T follicular helper cell (primary cell): ENCODE measurements at regions not wholly inside any gene's neighbourhood (a gene's known extent, or its start where the extent isn't known, plus 50 kb on each side); places are given as distances from the start of the nearest gene placed in this dataset.

Experiments
- DNase-seq: peaks from one replicate; pipeline ENCODE4 v3.0.0-alpha.2; 2020; ENCODE audit warnings: low read depth

GRCh38 chr2:9681427-9681817 lies 50.6 kb upstream of the YWHAQ start:
- DNase-seq, result no peak

DNA sequence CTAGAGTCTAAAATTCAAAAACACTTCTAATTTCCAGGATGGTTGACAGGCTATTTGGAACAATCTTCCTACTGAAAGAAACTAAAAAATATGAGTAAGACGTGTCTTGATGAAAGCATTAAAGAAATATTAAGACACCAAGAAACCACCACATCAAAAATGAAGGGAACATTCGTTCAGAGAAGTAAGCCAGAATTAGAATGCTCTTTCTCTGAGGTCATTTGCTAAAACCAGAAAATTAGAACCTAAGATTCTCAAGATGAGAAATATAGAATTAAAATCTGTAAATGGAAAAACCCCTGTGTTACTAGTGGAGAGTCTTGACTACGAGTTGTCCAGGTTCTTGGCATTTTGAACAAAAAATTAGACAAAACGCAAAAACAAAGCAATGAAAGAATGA lies 54.8 kb upstream of the YWHAQ start:
- DNase-seq, result no peak

DNA sequence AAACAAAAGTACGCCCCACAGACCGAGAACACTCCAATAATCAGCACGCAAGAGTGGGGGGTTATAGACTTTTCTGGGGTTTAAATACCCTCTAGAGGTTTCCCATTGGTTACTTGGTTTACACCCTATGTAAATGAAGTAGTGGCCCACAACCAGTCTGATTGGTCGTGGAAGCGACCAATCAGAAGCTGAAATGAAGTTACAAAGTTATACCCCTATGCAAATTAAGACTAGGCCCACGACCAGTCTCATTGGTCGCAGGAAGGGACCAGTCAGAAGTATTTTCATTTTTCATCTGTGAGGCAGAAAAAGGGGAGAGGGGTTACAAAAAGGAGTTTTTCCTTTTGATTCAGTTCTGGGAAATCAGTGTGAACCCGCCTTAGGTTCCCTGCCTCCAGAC lies 55.3 kb upstream of the YWHAQ start:
- no peak for DNase-seq

DNA sequence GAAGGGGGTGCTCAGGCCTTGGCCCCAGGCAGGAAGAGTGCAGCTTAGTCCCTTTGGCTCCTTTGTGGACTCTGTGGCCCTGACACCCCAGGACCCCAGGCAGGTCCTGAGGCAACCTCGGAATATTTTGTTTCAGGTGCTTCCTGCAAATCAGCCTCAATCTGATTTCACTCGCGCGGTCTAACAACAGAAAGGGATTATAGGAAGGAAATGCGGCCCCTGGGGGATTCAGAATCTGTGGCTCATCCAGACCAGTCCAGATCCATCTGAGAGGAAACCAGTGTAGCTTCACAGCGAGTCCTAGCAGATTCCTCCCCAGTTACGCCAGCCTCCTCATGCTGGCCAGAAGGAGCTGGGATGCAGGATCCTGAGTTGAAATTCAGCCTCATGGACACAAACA lies 59.5 kb upstream of the YWHAQ start:
- no peak for DNase-seq

GRCh38 chr2:9690716-9691498 lies 60.1 kb upstream of the YWHAQ start:
- no peak for DNase-seq

DNA sequence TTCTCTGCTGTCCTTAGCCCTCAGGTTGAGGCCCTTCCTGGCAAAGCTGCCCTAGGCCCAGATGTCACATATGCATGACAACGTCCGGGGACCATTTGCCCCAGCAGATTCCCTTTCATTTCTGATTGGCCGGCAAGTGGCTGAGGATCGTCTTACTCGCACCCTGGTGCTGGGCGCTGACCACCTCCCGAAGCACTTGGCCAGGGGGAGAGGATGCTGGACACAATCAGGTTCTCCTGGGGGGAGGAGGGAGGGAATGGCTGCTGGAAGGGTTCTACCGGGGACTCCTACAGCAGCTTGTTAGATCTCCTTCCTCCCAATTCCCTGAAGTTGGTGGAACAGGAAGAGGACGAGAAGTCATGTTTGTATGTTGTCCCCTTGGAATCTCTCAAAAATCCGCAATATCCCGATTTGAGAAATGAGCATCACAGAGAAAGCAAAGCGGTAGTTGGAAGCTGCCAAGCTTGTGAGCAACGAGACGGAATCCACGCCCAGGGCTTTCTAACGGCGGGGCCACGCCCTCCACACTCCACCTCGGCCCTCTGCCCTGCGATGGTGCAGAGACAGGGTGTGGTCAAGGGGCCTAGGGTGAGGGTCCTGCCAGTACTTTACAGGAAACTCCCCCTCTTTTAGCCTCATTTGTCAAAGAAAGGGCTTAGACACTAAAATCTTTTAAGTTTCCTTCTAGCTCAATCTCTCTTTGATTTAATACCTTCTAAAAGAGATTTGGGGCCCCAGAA lies 61.8 kb upstream of the YWHAQ start:
- DNase-seq, result no peak

DNA sequence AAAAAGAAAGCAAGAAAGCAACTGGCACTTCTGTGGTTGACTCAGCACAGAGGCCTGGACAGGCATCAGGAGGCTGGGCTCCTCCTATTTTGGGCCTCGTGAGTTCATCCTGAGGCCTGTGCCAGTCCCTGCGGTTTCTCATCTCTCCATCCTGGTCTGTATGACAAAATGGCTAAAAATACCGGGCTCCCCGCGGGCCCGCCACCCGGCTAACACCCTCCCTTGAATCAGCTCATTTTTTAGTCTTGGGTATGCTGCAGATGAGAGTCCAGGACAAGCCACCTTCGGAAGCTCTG lies 62.3 kb upstream of the YWHAQ start:
- no peak for DNase-seq

GRCh38 chr2:9693646-9694045 lies 62.8 kb upstream of the YWHAQ start:
- DNase-seq, result no peak

GRCh38 chr2:9694661-9695234 lies 64.0 kb upstream of the YWHAQ start:
- no peak for DNase-seq

GRCh38 chr2:9695941-9696340 lies 65.1 kb upstream of the YWHAQ start:
- no peak for DNase-seq

DNA sequence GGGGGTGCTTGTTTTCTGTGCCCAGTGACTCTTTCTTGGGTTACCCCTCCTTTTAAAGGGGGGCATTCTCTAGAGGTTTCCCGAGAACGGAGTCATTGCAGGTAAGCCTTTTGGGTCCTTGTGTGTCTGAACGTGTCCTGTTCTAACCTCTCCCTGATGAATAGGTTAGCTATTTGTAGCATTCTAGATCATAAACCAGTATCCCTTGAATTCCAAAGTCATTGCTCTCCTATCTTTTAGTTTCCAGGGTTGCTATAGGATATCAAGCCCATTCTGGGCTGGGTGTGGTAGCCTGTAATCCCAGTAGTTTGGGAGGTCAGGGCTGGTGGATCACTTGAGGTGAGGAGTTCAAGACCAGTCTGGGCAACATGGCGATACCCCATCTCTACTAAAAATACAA lies 65.9 kb upstream of the YWHAQ start:
- DNase-seq, result no peak

DNA sequence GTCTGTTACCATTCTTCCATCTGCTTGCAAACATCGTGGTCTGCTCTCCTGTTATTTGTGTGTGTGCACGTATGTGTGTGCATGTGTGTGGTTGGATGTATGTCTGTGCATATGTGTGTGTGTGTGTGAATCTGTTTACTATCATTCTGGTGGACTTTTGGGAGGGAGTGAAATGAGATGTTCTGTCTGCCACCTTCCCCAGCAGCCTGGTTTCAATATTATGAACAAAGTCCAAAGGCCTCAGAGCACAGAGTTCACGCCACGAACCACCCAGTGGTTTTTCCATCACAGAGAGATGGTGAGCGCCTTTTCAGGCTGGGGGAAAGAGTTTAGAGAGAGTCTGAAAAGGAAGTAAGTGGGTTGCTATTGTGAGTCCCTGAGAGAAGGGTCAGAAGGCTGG lies 67.1 kb upstream of the YWHAQ start:
- no peak for DNase-seq

DNA sequence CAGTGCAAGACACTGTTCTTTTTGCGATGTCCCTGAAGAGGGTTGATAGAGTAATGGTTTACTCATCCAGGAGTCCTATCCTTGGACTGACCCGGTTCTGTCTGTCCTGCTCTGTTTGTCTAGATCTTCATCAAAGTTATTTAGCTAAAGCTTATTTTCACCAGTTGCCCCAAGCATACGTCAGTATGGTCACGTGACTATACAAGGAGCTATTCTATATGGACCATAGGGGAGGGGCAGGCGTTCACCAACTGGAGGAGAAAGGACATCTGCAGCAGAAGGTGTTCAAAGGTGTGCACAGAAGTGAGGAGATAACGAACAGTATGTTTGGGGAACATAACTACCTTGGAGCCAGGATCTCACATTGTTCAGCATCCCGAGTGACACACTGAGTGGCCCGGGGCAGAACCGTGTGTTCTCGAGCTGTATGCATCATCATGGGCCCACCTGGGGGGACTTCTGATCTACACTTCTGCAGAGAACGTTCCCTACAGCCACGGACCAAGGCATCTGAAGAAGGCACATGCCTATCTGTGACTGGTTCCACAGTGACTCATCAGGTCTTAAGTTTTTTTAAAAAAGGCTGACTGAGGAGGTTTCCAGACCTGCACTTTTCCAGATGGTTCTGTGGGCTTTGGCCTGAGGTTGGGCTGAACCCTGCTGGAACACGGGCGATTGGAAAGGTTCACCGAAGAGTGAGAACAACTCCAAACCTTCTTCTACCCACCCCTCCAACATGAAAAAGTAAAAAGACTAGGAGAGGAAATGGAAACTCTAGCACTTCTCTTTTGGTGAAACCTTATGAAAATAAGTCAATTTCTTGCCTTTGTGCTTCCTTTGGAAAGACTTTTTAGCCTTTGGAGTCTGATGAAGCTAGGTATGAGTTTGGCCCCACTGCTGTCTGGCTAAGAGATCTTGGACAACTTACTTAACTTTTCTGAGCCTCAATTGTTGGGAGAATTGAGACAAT lies 68.6 kb upstream of the YWHAQ start:
- no peak for DNase-seq

DNA sequence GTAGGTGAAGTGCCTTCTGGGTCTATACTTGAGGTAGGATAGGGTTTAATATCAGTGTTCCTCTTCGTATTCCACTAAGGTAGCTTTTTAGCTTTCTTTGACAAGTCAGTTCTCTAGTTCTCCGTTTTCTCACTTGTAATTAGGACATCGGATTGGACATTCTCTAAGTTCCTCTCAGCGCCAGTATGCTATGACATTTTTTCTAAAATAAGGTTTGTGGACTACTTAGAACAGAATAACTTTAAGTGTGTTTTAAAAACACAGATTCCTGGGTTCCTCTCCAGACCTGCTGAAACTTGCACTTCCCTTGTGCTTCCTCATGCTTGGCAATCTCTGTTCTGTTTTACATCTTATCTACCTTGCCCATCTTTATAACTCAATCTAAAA lies 69.3 kb upstream of the YWHAQ start:
- DNase-seq, result no peak

DNA sequence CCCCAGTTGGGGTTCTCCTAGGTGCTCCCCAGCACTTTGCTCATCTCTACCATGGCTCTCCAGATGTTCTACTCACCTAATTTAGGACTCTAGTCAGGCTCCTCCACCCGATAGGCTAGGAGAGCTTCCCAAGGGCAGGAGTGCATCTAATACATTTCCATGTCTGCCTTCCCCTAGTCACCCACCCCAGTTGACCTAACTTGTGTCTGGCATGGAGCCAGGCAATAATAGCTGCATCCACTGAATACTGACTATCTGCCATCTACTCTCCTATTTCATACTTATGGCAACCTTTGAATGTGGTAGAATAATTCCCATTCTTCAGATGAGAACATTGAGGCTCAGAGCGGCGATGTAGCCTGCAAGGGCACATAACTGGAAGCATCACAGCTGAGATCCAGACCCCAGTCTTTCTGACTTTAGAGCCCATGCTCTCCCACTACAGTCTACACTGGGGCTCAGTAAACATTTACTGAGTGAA lies 71.8 kb upstream of the YWHAQ start:
- DNase-seq, result no peak

- DNase-seq, result peak; percentile 55
Measured at GRCh38 chr2:9703085-9703678, 72.4 kb upstream of the YWHAQ start.

- no peak for DNase-seq
Measured at GRCh38 chr2:9703701-9704221, 73.0 kb upstream of the YWHAQ start.

- no peak for DNase-seq
Measured at GRCh38 chr2:9704600-9704999, 73.8 kb upstream of the YWHAQ start.

GRCh38 chr2:9705196-9705595 lies 74.4 kb upstream of the YWHAQ start:
- DNase-seq, result no peak

DNA sequence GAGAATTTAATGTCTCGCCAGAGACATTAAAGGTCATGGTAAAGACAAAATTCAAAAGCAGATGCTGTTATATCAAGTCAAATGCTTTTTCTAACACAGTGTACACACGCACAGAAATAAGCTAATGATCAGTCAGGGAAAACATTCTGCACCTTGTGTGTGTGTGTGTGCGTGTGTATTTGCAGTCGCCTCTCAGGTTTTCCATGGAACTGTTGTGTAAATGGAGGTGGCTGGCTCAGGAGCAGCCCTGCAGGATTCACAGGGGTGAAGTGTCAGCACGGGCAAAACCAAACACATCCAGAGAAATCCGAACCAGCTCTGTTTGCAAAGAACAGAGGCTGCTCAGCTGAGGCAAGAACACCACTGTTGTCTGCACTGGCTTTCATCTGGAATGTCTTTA lies 76.2 kb upstream of the YWHAQ start:
- DNase-seq, result no peak

DNA sequence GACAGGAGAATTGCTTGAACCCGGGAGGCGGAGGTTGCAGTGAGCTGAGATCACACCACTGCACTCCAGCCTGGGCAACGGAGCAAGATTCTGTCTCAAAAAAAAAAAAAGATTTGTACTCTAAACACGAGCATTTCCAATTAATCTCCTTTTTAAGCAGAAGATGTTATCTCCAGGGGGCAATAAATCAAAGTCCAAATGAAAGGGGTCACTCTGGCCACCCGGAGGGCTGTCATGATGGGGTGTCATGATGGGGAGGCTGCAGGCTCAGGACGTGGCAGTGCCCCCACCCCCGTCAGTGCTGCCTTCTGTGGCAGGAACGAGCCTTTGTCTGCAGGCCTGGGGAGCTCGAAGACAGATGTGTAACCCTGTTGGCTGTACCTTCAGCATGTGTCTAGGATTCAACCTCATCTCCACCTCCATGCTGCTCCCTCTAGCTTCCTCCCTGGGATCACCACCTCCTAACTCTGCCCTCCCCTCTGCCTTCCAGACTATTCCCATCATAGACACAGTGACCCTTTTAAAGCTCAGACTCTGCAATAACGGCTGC lies 76.9 kb upstream of the YWHAQ start:
- no peak for DNase-seq
